Heart right ventricle (tissue), 16 donors: ENCODE measurements at regions not wholly inside any gene's neighbourhood (a gene's known extent, or its start where the extent isn't known, plus 50 kb on each side); places are given as distances from the start of the nearest gene placed in this dataset.

ENCODE experiments used
- ATAC-seq, 8 donors: fragments of 200-7000 bp; cut with Tn5 transposase; one replicate each; pipeline ENCODE4 v1.9.1; 2020; ENCODE audit warnings: mild to moderate bottlenecking in 8 of 8, moderate library complexity in 8 of 8, moderate number of reproducible peaks in 1 of 8
- DNase-seq, 2 donors: peaks; one replicate each; pipeline ENCODE4 v3.0.0-alpha.2; 2020
- H3K27ac ChIP-seq, 10 donors: fragments of 200-600 bp; sonication (generic) in 2 of 10; one replicate each; pipeline versions ENCODE4 v1.5.0 to v1.8.0; 2020 to 2022; ENCODE audit warnings: mild to moderate bottlenecking in 3 of 10
- H3K27me3 ChIP-seq, 7 donors: fragments of 200-600 bp; one replicate each; pipeline ENCODE4 v1.8.0; 2021 to 2022; ENCODE audit warnings: mild to moderate bottlenecking in 2 of 7
- H3K36me3 ChIP-seq, 9 donors: fragments of 200-600 bp; sonication (generic) in 1 of 9; one replicate each; pipeline versions ENCODE4 v1.5.0 to v1.8.0; 2020 to 2022; ENCODE audit warnings: mild to moderate bottlenecking in 2 of 9
- H3K4me1 ChIP-seq, 9 donors: fragments of 200-600 bp; sonication (generic) in 1 of 9; one replicate each; pipeline versions ENCODE4 v1.5.0 to v1.8.0; 2020 to 2022; ENCODE audit warnings: mild to moderate bottlenecking in 4 of 9
- H3K4me3 ChIP-seq, 10 donors: fragments of 200-600 bp; sonication (generic) in 2 of 10; one replicate each; pipeline versions ENCODE4 v1.5.0 to v1.8.0; 2020 to 2022; ENCODE audit warnings: mild to moderate bottlenecking in 7 of 10, moderate library complexity in 2 of 10
- H3K9me3 ChIP-seq, 11 donors: fragments of 200-600 bp in 10 of 11; sonication (generic) in 2 of 11; one replicate each; pipeline versions ENCODE4 v1.5.0 to v1.8.0; 2013 to 2022; ENCODE audit warnings: mild to moderate bottlenecking in 2 of 11, control low read depth in 1 of 11, moderate library complexity in 1 of 11
- WGBS, 2 donors: extraction: QIAGEN DNeasy Blood & Tissue Kit; methylation state at CpG; one replicate each; pipeline ENCODE4 v1.1.7; 2013; ENCODE audit warnings: inconsistent platforms in 1 of 2; 5-methylcytosine and 5-hydroxymethylcytosine counted together
- intact Hi-C, 10 donors: fragments of 100-400 bp; cut with DNase I; formaldehyde crosslinking; loops; one replicate each; pipeline versions ENCODE4 v1.11.1 to v1.14.2; 2022
- TF ChIP-seq, protein P1 (sequence below), 9 donors: fragments of 200-600 bp; sonication (generic) in 2 of 9; IDR thresholded peaks; one replicate each; pipeline versions ENCODE4 v1.5.0 to v1.8.0; 2021 to 2022; ENCODE audit warnings: antibody characterized with exemption in 9 of 9, mild to moderate bottlenecking in 5 of 9, moderate library complexity in 1 of 9
- donor health status: Arrhythmogenic right ventricular cardiomyopathy.
- donor health status: ischemic (EF 13 %, LVEDD 7.1; RV severe dilation, severe dysfunction).
- donor health status: healthy with polysubstance abuse.
- donor health status: DM: no; HTN: yes; CAD: no.
- donor health status: DM: no; HTN: no; CAD: no.
- donor health status: ischemic (EF 25% LVEDD 6.9; RV normal size, moderate dysfunction).
- donor health status: ischemic (EF 25% LVEDD 5.7; RV mildly dilated, moderate dysfunction).
- donor health status: healthy.
- donor health status: DM: yes; HTN: yes; CAD: no.
- donor health status: Ischemic cardiomyopathy.
- donor health status: ischemic (EF 35%, LVEDD 5.7; RV mildly dilated, moderate dysfunction).
- donor health status: nonischemic (EF 11% LVEDD 7.7; RV severe dilation, severe dysfunction).
- donor health status: DM: yes; HTN: yes; CAD: no.
- donor health status: PGD.
- donor health status: ischemic (EF 29% LVEDD 5.4; RV normal size, mild dysfunction).
- donor health status: nonischemic (EF 23%, LVEDD 6.1; RV moderate dilation, normal function).

DNA sequence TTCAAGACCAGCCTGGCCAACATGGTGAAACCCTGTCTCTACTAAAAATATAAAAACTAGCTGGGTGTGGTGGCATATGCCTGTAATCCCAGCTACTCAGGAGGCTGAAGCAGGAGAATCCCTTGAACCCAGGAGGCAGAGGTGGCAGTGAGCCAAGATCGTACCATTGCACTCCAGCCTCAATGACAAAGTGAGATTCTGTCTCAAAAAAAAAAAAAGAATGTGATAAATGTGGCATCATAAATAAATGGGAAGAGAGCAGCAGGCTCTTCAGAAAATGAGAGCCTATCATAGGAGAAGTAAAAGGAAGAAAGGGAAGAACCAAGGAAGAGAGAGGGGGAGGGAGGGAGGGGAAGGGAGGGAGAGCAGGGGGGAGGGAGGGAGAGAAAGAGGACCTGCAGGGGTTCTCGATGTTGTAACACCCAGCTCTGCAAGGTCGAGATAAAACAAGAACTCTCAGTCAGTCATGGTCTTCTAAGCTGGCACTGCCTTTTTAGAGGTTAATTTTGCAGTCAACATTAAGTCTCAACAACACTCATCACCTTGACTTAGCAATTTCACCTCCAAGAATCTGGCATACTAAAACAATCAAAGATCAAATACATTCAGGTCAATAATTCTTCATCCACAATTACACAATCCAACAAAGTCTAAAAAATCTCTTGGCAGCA, 68.7 kb upstream of the SIMC1 start:
- DNase-seq, result no peak
- TF ChIP-seq, protein P1, sequence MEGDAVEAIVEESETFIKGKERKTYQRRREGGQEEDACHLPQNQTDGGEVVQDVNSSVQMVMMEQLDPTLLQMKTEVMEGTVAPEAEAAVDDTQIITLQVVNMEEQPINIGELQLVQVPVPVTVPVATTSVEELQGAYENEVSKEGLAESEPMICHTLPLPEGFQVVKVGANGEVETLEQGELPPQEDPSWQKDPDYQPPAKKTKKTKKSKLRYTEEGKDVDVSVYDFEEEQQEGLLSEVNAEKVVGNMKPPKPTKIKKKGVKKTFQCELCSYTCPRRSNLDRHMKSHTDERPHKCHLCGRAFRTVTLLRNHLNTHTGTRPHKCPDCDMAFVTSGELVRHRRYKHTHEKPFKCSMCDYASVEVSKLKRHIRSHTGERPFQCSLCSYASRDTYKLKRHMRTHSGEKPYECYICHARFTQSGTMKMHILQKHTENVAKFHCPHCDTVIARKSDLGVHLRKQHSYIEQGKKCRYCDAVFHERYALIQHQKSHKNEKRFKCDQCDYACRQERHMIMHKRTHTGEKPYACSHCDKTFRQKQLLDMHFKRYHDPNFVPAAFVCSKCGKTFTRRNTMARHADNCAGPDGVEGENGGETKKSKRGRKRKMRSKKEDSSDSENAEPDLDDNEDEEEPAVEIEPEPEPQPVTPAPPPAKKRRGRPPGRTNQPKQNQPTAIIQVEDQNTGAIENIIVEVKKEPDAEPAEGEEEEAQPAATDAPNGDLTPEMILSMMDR (IDR thresholded peaks at IDR 0.05), result no peak
- H3K4me3 ChIP-seq, result no peak overlapping the region
- 39 to 42% methylated on average over 3 of the region's 3 CpGs for WGBS, 2 donors
- H3K27ac ChIP-seq, result no peak overlapping the region
- ATAC-seq, result no peak
- intact Hi-C loops, result no loop called here
- H3K4me1 ChIP-seq, result no peaks in the 10 kb centered on the region
- no peaks in the 10 kb centered on the region for H3K36me3 ChIP-seq
- H3K9me3 ChIP-seq, result no peaks in the 10 kb centered on the region
- H3K27me3 ChIP-seq, result peaks cover 0 to 63% (median 35%) of the 10 kb centered on the region in 7 donors

DNA sequence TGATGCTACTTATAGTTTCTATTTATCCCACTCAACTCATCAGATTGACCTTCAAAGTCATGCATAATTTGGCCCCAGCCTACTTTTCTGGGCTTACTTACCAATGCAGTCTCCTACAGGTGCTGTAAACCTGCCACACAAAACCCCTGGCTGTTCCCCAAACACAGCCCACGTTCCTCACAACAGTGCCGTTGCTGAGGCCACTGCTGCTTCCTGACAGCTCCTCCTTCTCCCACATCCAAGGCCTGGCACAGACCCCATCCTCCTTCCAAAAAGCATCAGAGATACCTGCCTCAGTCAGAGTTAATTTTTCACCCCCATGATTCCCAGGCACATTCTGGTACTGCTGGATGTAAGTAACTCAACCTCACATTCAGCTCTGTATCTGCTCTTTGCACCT, 68.1 kb upstream of the SIMC1 start:
- no peak for DNase-seq
- TF ChIP-seq, protein P1 (IDR thresholded peaks at IDR 0.05), result no peak
- Histone ChIP-seq H3K27me3 (peaks cover 0 to 66% (median 38%) of the 10 kb centered on the region in 7 donors), H3K4me3 (no peak overlapping the region), H3K27ac (no peak overlapping the region), H3K36me3 (no peaks in the 10 kb centered on the region), H3K4me1 (no peaks in the 10 kb centered on the region), H3K9me3 (no peaks in the 10 kb centered on the region)
- ATAC-seq, result no peak
- 19 to 20% methylated on average over 2 of the region's 2 CpGs for WGBS, 2 donors
- intact Hi-C loops, result no loop called here

GRCh38 chr5:176171171-176171760, 67.0 kb upstream of the SIMC1 start:
- intact Hi-C loops, result no loop called here
- TF ChIP-seq, protein P1 (IDR thresholded peaks at IDR 0.05), result no peak

DNA sequence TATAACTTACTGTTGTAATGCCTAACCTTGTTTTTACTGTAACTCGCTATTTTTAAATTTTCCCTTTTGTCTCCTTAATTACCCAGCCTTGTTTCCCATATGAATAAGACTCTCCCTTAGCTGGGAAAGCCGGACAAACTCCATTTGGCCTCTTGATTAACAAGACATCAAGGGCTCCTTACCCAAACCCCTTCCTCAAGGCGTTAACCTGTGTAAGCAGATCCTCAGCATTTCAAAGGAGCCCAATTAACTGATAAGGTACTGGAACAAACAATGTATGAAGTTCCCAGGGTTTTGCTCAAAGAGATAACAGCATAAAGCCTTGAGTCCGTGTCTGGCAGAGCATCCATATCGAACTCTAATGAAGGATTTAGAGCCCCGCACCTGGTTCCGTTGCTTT, 66.0 kb upstream of the SIMC1 start:
- WGBS, 2 donors, result 33 to 38% methylated on average over 7 of the region's 7 CpGs
- H3K27me3 ChIP-seq, result peaks cover 0 to 75% (median 49%) of the 10 kb centered on the region in 7 donors
- no peak for ATAC-seq

More at GRCh38 chr5:176171171-176171760, 67.0 kb upstream of the SIMC1 start:
- Histone ChIP-seq H3K27me3 (peaks cover 0 to 69% (median 45%) of the 10 kb centered on the region in 7 donors), H3K4me1 (no peaks in the 10 kb centered on the region), H3K9me3 (no peaks in the 10 kb centered on the region), H3K27ac (no peak overlapping the region), H3K36me3 (no peaks in the 10 kb centered on the region), H3K4me3 (no peak overlapping the region)
- ATAC-seq (no peak), DNase-seq (no peak)
- 63 to 71% methylated on average over 11 of the region's 11 CpGs for WGBS, 2 donors

More for the DNA sequence above, 66.0 kb upstream of the SIMC1 start:
- Histone ChIP-seq H3K4me3 (no peak overlapping the region), H3K4me1 (no peaks in the 10 kb centered on the region), H3K36me3 (no peaks in the 10 kb centered on the region), H3K9me3 (no peaks in the 10 kb centered on the region), H3K27ac (no peak overlapping the region)
- intact Hi-C loops, result no loop called here
- no peak for DNase-seq
- TF ChIP-seq, protein P1 (IDR thresholded peaks at IDR 0.05), result no peak
